ENCODE measurements at regions not wholly inside any gene's neighbourhood (a gene's known extent, or its start where the extent isn't known, plus 50 kb on each side); places are given as distances from the start of the nearest gene placed in this dataset.

- H3K36me3 ChIP-seq: no peaks in the 10 kb centered on the region
- H3K9me3 ChIP-seq: no peaks in the 10 kb centered on the region
- H3K27ac ChIP-seq: no peak overlapping the region
- no peak for TF ChIP-seq CTCF (IDR thresholded peaks at IDR 0.05)
- no peak overlapping the region for H3K4me3 ChIP-seq (ENCODE audit: low read depth in 1 of 2, low read length in 1 of 2)
- H3K27me3 ChIP-seq: peaks cover 23% of the 10 kb centered on the region
- no peaks in the 10 kb centered on the region for H3K4me1 ChIP-seq (ENCODE audit: control insufficient read depth in 1 of 2, insufficient read depth in 1 of 2, low read depth in 1 of 2, low read length in 1 of 2)
These were observed 138.2 kb downstream of the C16orf95 start for GRCh38 chr16:87178977-87179376.

GRCh38 chr16:87180069-87180468, 137.1 kb downstream of the C16orf95 start:
- Histone ChIP-seq H3K4me1 (ENCODE audit: control insufficient read depth in 1 of 2, insufficient read depth in 1 of 2, low read depth in 1 of 2, low read length in 1 of 2) (no peaks in the 10 kb centered on the region), H3K4me3 (ENCODE audit: low read depth in 1 of 2, low read length in 1 of 2) (no peak overlapping the region), H3K27me3 (peaks cover 23% of the 10 kb centered on the region), H3K9me3 (no peaks in the 10 kb centered on the region), H3K27ac (no peak overlapping the region), H3K36me3 (no peaks in the 10 kb centered on the region)
- TF ChIP-seq CTCF (IDR thresholded peaks at IDR 0.05): no peak

GRCh38 chr16:87182759-87183158, 134.4 kb downstream of the C16orf95 start:
- H3K27me3 ChIP-seq: peaks cover 19% of the 10 kb centered on the region
- H3K27ac ChIP-seq: no peak overlapping the region
- no peaks in the 10 kb centered on the region for H3K9me3 ChIP-seq
- no peak overlapping the region for H3K4me3 ChIP-seq (ENCODE audit: low read depth in 1 of 2, low read length in 1 of 2)
- no peaks in the 10 kb centered on the region for H3K36me3 ChIP-seq
- TF ChIP-seq CTCF (IDR thresholded peaks at IDR 0.05): no peak
- H3K4me1 ChIP-seq (ENCODE audit: control insufficient read depth in 1 of 2, insufficient read depth in 1 of 2, low read depth in 1 of 2, low read length in 1 of 2): no peaks in the 10 kb centered on the region

- no peaks in the 10 kb centered on the region for H3K36me3 ChIP-seq
- H3K4me1 ChIP-seq (ENCODE audit: control insufficient read depth in 1 of 2, insufficient read depth in 1 of 2, low read depth in 1 of 2, low read length in 1 of 2): no peaks in the 10 kb centered on the region
- no peak for TF ChIP-seq CTCF (IDR thresholded peaks at IDR 0.05)
- H3K27ac ChIP-seq: no peak overlapping the region
- no peaks in the 10 kb centered on the region for H3K9me3 ChIP-seq
- H3K4me3 ChIP-seq (ENCODE audit: low read depth in 1 of 2, low read length in 1 of 2): no peak overlapping the region
- H3K27me3 ChIP-seq: peaks cover 11% of the 10 kb centered on the region
These were observed 133.5 kb downstream of the C16orf95 start for GRCh38 chr16:87183647-87184046.

- H3K27me3 ChIP-seq: no peaks in the 10 kb centered on the region
- no peaks in the 10 kb centered on the region for H3K36me3 ChIP-seq
- no peak overlapping the region for H3K4me3 ChIP-seq (ENCODE audit: low read depth in 1 of 2, low read length in 1 of 2)
- no peak for TF ChIP-seq CTCF (IDR thresholded peaks at IDR 0.05)
- no peaks in the 10 kb centered on the region for H3K9me3 ChIP-seq
- no peak overlapping the region for H3K27ac ChIP-seq
- no peaks in the 10 kb centered on the region for H3K4me1 ChIP-seq (ENCODE audit: control insufficient read depth in 1 of 2, insufficient read depth in 1 of 2, low read depth in 1 of 2, low read length in 1 of 2)
These were observed 131.9 kb downstream of the C16orf95 start for GRCh38 chr16:87185308-87185707.

- TF ChIP-seq CTCF (IDR thresholded peaks at IDR 0.05): no peak
- H3K36me3 ChIP-seq: no peaks in the 10 kb centered on the region
- no peaks in the 10 kb centered on the region for H3K27me3 ChIP-seq
- H3K9me3 ChIP-seq: no peaks in the 10 kb centered on the region
- no peak overlapping the region for H3K4me3 ChIP-seq (ENCODE audit: low read depth in 1 of 2, low read length in 1 of 2)
- H3K4me1 ChIP-seq (ENCODE audit: control insufficient read depth in 1 of 2, insufficient read depth in 1 of 2, low read depth in 1 of 2, low read length in 1 of 2): no peaks in the 10 kb centered on the region
- H3K27ac ChIP-seq: no peak overlapping the region
These were observed 131.2 kb downstream of the C16orf95 start for GRCh38 chr16:87185983-87186382.

All from neutrophil (primary cell).